HEK293T (cell line): ENCODE measurements at regions not wholly inside any gene's neighbourhood (a gene's known extent, or its start where the extent isn't known, plus 50 kb on each side); places are given as distances from the start of the nearest gene placed in this dataset.

Source experiments
- ARNT ChIP-seq: fragments of 450-650 bp; IDR thresholded peaks from 2 replicates; pipeline ENCODE4 v1.6.1; 2017; ENCODE audit warnings: mild to moderate bottlenecking
- BHLHE40 ChIP-seq: fragments of 450-650 bp; IDR thresholded peaks from 2 replicates; pipeline ENCODE4 v1.6.1; 2016; ENCODE audit warnings: mild to moderate bottlenecking, moderate library complexity, borderline replicate concordance
- ELF4 ChIP-seq: fragments of 450-650 bp; IDR thresholded peaks from 2 replicates; pipeline ENCODE4 v1.6.1; 2017; ENCODE audit warnings: antibody characterized with exemption
- FOXM1 ChIP-seq: fragments of 450-650 bp; IDR thresholded peaks from 2 replicates; pipeline ENCODE4 v1.6.1; 2017; ENCODE audit warnings: mild to moderate bottlenecking, borderline replicate concordance
- HDGF ChIP-seq: fragments of 450-650 bp; IDR thresholded peaks from 2 replicates; pipeline ENCODE4 v1.6.1; 2017; ENCODE audit warnings: antibody characterized with exemption, borderline replicate concordance
- NFRKB ChIP-seq: fragments of 450-650 bp; IDR thresholded peaks from 2 replicates; pipeline ENCODE4 v1.6.1; 2016; ENCODE audit warnings: mild to moderate bottlenecking, moderate library complexity
- SP1 ChIP-seq: fragments of 450-650 bp; IDR thresholded peaks from 2 replicates; pipeline ENCODE4 v1.6.1; 2017
- SUZ12 ChIP-seq: fragments of 450-650 bp; IDR thresholded peaks from 2 replicates; pipeline ENCODE4 v1.6.1; 2016; ENCODE audit warnings: mild to moderate bottlenecking
- TARDBP ChIP-seq: fragments of 450-650 bp; IDR thresholded peaks from 2 replicates; pipeline ENCODE4 v1.6.1; 2016
- ZNF384 ChIP-seq: fragments of 450-650 bp; IDR thresholded peaks from 2 replicates; pipeline ENCODE4 v1.6.1; 2016
- TF ChIP-seq, protein P1 (sequence below): fragments of 450-650 bp; IDR thresholded peaks from 2 replicates; pipeline ENCODE4 v1.6.1; 2016

DNA sequence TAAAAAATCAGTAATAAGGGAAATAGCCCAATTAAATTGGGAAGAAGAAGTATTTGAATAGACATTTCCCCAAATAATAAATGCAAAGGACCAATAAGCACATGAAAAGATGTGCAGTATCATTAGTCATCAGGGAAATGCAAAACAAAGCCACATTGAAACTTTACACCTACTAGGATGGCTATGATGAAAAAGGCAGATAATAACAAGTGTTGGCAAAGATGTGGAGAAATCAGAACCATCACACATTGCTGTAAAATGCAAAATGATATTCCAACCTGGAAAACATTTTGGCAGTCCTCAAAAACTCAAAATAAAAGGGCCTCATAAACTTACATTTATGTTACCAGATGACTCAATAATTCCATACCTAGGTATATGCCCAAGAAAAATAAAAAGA is 131.1 kb upstream of the G2E3 start:
- TF ChIP-seq ARNT = no peak
- TF ChIP-seq ZNF384 = no peak
- no peak for TF ChIP-seq BHLHE40
- no peak for TF ChIP-seq HDGF
- no peak for TF ChIP-seq FOXM1
- no peak for TF ChIP-seq SUZ12
- TF ChIP-seq SP1 = no peak
- TF ChIP-seq NFRKB = no peak
- TF ChIP-seq, protein P1, sequence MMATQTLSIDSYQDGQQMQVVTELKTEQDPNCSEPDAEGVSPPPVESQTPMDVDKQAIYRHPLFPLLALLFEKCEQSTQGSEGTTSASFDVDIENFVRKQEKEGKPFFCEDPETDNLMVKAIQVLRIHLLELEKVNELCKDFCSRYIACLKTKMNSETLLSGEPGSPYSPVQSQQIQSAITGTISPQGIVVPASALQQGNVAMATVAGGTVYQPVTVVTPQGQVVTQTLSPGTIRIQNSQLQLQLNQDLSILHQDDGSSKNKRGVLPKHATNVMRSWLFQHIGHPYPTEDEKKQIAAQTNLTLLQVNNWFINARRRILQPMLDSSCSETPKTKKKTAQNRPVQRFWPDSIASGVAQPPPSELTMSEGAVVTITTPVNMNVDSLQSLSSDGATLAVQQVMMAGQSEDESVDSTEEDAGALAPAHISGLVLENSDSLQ = no peak
- no peak for TF ChIP-seq ELF4
- no peak for TF ChIP-seq TARDBP
